Right lobe of liver (tissue), 6 donors: ENCODE measurements at regions not wholly inside any gene's neighbourhood (a gene's known extent, or its start where the extent isn't known, plus 50 kb on each side); places are given as distances from the start of the nearest gene placed in this dataset.

Source experiments
- ATAC-seq, 4 donors: fragments of 200-7000 bp; cut with Tn5 transposase; one replicate each; pipeline ENCODE4 v1.9.1; 2020; ENCODE audit warnings: mild to moderate bottlenecking in 4 of 4, moderate library complexity in 4 of 4
- DNase-seq, 3 donors: peaks; one replicate each; pipeline ENCODE4 v3.0.0-alpha.2; 2020
- H3K27ac ChIP-seq, 3 donors: fragments of 200-600 bp; one replicate each; pipeline ENCODE4 v1.8.0; 2022
- H3K27me3 ChIP-seq, 2 donors: fragments of 200-600 bp; one replicate each; pipeline ENCODE4 v1.8.0; 2022
- H3K36me3 ChIP-seq, 4 donors: fragments of 200-600 bp; sonication (generic) in 1 of 4; one replicate each; pipeline versions ENCODE4 v1.5.1 to v1.8.0; 2017 to 2022; ENCODE audit warnings: control low read depth in 1 of 4
- H3K4me1 ChIP-seq, 4 donors: fragments of 200-600 bp; sonication (generic) in 1 of 4; one replicate each; pipeline versions ENCODE4 v1.5.1 to v1.8.0; 2017 to 2022; ENCODE audit warnings: control low read depth in 1 of 4
- H3K4me3 ChIP-seq, 3 donors: fragments of 200-600 bp; one replicate each; pipeline ENCODE4 v1.8.0; 2022
- H3K9me3 ChIP-seq, 4 donors: fragments of 200-600 bp; sonication (generic) in 1 of 4; one replicate each; pipeline versions ENCODE4 v1.5.1 to v1.8.0; 2017 to 2022; ENCODE audit warnings: control low read depth in 1 of 4
- CTCF ChIP-seq, 4 donors: fragments of 200-600 bp in 3 of 4; fragments of 450-650 bp in 1 of 4; IDR thresholded peaks; one replicate each; pipeline versions ENCODE4 v1.5.1 to v1.8.0; 2016 to 2022; ENCODE audit warnings: antibody characterized with exemption in 4 of 4, mild to moderate bottlenecking in 2 of 4
- POLR2A ChIP-seq: fragments of 450-650 bp; IDR thresholded peaks from one replicate; pipeline ENCODE4 v1.6.1; 2017; ENCODE audit warnings: antibody characterized with exemption, mild to moderate bottlenecking
- WGBS: methylation state at CpG from one replicate; pipeline ENCODE4 v1.1.6; 2018; ENCODE audit warnings: low coverage, low lambda C conversion rate; ENCODE audit not compliant: insufficient coverage; ENCODE audit errors: missing lambda C conversion rate; 5-methylcytosine and 5-hydroxymethylcytosine counted together
- intact Hi-C, 2 donors: fragments of 100-400 bp; cut with DNase I; formaldehyde crosslinking; loops; one replicate each; pipeline versions ENCODE4 v1.11.2 to v1.14.1; 2022
- donor health status: DM: no; HTN: yes; CAD: no.
- donor health status: DM: no; HTN: no; CAD: no.
- donor health status: DM: no; HTN: no; CAD: no.
- donor health status: DM: no; HTN: yes; CAD: no.
- donor health status: DM: no; HTN: yes; CAD: no.

- 40% methylated on average over 3 of the region's 3 CpGs for WGBS
- Histone ChIP-seq H3K36me3 (no peaks in the 10 kb centered on the region), H3K27ac (no peak overlapping the region), H3K9me3 (no peaks in the 10 kb centered on the region), H3K4me3 (no peak overlapping the region), H3K27me3 (no peaks in the 10 kb centered on the region), H3K4me1 (no peaks in the 10 kb centered on the region)
- intact Hi-C loops, result no loop called here
- DNase-seq, result no peak
- TF ChIP-seq POLR2A, result no peak
- TF ChIP-seq CTCF (IDR thresholded peaks at IDR 0.05), result no peak
- no peak for ATAC-seq
These were observed 210.0 kb downstream of the QDPR start for GRCh38 chr4:17301869-17302268.

- Histone ChIP-seq H3K36me3 (no peaks in the 10 kb centered on the region), H3K9me3 (no peaks in the 10 kb centered on the region), H3K27ac (no peak overlapping the region), H3K27me3 (no peaks in the 10 kb centered on the region), H3K4me1 (no peaks in the 10 kb centered on the region), H3K4me3 (no peak overlapping the region)
- no peak for ATAC-seq
- intact Hi-C loops, result no loop called here
- DNase-seq, result no peak
- 57% methylated on average over 1 of the region's 1 CpG for WGBS
- TF ChIP-seq CTCF (IDR thresholded peaks at IDR 0.05) (no peak), POLR2A (no peak)
These were observed 210.6 kb downstream of the QDPR start for GRCh38 chr4:17301266-17301665.

GRCh38 chr4:17296921-17297890, 214.7 kb downstream of the QDPR start:
- intact Hi-C loops, result no loop called here
- no peaks in the 10 kb centered on the region for H3K36me3 ChIP-seq
- H3K9me3 ChIP-seq, result no peaks in the 10 kb centered on the region
- TF ChIP-seq CTCF (IDR thresholded peaks at IDR 0.05), result no peak
- TF ChIP-seq POLR2A, result no peak
- H3K4me1 ChIP-seq, result no peaks in the 10 kb centered on the region
- H3K27me3 ChIP-seq, result no peaks in the 10 kb centered on the region
- H3K4me3 ChIP-seq, result no peak overlapping the region
- no peak for DNase-seq
- 45% methylated on average over 8 of the region's 8 CpGs for WGBS
- ATAC-seq, result no peak
- no peak overlapping the region for H3K27ac ChIP-seq

- no peaks in the 10 kb centered on the region for H3K4me1 ChIP-seq
- TF ChIP-seq CTCF (IDR thresholded peaks at IDR 0.05) (no peak), POLR2A (no peak)
- intact Hi-C loops, result no loop called here
- H3K27me3 ChIP-seq, result no peaks in the 10 kb centered on the region
- ATAC-seq, result no peak
- H3K27ac ChIP-seq, result no peak overlapping the region
- no peaks in the 10 kb centered on the region for H3K9me3 ChIP-seq
- DNase-seq, result no peak
- H3K4me3 ChIP-seq, result no peak overlapping the region
- 29% methylated on average over 1 of the region's 1 CpG for WGBS
- no peaks in the 10 kb centered on the region for H3K36me3 ChIP-seq
These were observed 218.0 kb downstream of the QDPR start for GRCh38 chr4:17293901-17294300.
